Breast epithelium (tissue), 4 donors: ENCODE measurements at regions not wholly inside any gene's neighbourhood (a gene's known extent, or its start where the extent isn't known, plus 50 kb on each side); places are given as distances from the start of the nearest gene placed in this dataset.
A peak's percentile ranks its signal among the peaks of the same experiment; 100 is the strongest.

ENCODE experiments used
- DNase-seq, 2 donors: peaks; one replicate each; pipeline ENCODE4 v3.0.0-alpha.2; 2019; ENCODE audit warnings: low spot score in 2 of 2
- H3K27ac ChIP-seq, 2 donors: fragments of 200-600 bp; sonication (generic) in 1 of 2; one replicate each; pipeline ENCODE4 v1.5.1; 2016 to 2019; ENCODE audit warnings: mild to moderate bottlenecking in 1 of 2
- H3K27me3 ChIP-seq, 2 donors: fragments of 200-600 bp; sonication (generic) in 1 of 2; one replicate each; pipeline versions ENCODE4 v1.5.1 to v1.6.0; 2017 to 2019; ENCODE audit warnings: control low read depth in 1 of 2, mild to moderate bottlenecking in 1 of 2
- H3K36me3 ChIP-seq: fragments of 200-600 bp; one replicate; pipeline ENCODE4 v1.5.1; 2019
- H3K4me1 ChIP-seq, 2 donors: fragments of 200-600 bp; sonication (generic); one replicate each; pipeline ENCODE4 v1.5.1; 2016 to 2019; ENCODE audit warnings: control low read depth in 1 of 2
- H3K4me3 ChIP-seq, 3 donors: fragments of 200-600 bp; sonication (generic); 1 replicate in 2 of 3; 2 replicates in 1 of 3; pipeline ENCODE4 v1.5.1; 2016 to 2019; ENCODE audit warnings: mild to moderate bottlenecking in 3 of 3, moderate library complexity in 2 of 3
- H3K9me3 ChIP-seq, 2 donors: fragments of 200-600 bp; sonication (generic) in 1 of 2; one replicate each; pipeline ENCODE4 v1.5.1; 2016 to 2019; ENCODE audit warnings: control low read depth in 1 of 2
- CTCF ChIP-seq, 3 donors: fragments of 450-650 bp; IDR thresholded peaks; one replicate each; pipeline ENCODE4 v1.5.1; 2016 to 2017; ENCODE audit warnings: antibody characterized with exemption in 3 of 3, mild to moderate bottlenecking in 3 of 3, moderate library complexity in 3 of 3
- POLR2A ChIP-seq: fragments of 450-650 bp; IDR thresholded peaks from one replicate; pipeline ENCODE4 v1.6.1; 2016; ENCODE audit warnings: antibody characterized with exemption, mild to moderate bottlenecking, moderate library complexity
- POLR2AphosphoS5 ChIP-seq, 3 donors: sonication (generic); formaldehyde crosslinking; IDR thresholded peaks; one replicate each; pipeline ENCODE4 v1.6.1; 2017; ENCODE audit warnings: antibody characterized with exemption in 3 of 3
- intact Hi-C: fragments of 100-400 bp; cut with DNase I; formaldehyde crosslinking; loops from one replicate; pipeline ENCODE4 v1.15.1; 2023; ENCODE audit warnings: low total_unique reads

- Histone ChIP-seq H3K9me3 (no peaks in the 10 kb centered on the region), H3K27ac (peak overlapping the region in 1 of 2 donors; percentile 38), H3K36me3 (no peaks in the 10 kb centered on the region), H3K27me3 (no peaks in the 10 kb centered on the region), H3K4me3 (no peak overlapping the region), H3K4me1 (no peaks in the 10 kb centered on the region)
- no peak for DNase-seq
- TF ChIP-seq POLR2AphosphoS5 (IDR thresholded peaks at IDR 0.05) (no peak), CTCF (IDR thresholded peaks at IDR 0.05) (no peak), POLR2A (no peak)
- intact Hi-C loops: no loop called here
Observed at GRCh38 chr12:127559349-127560040, 707.5 kb upstream of the TMEM132C start.

GRCh38 chr12:127560041-127560478, 706.9 kb upstream of the TMEM132C start:
- H3K4me1 ChIP-seq: no peaks in the 10 kb centered on the region
- no peak overlapping the region for H3K4me3 ChIP-seq
- H3K27ac ChIP-seq: no peak overlapping the region
- intact Hi-C loops: no loop called here
- H3K36me3 ChIP-seq: no peaks in the 10 kb centered on the region
- no peak for DNase-seq
- TF ChIP-seq POLR2A (no peak), CTCF (IDR thresholded peaks at IDR 0.05) (no peak), POLR2AphosphoS5 (IDR thresholded peaks at IDR 0.05) (no peak)
- H3K9me3 ChIP-seq: no peaks in the 10 kb centered on the region
- H3K27me3 ChIP-seq: no peaks in the 10 kb centered on the region

GRCh38 chr12:127562816-127563215, 704.2 kb upstream of the TMEM132C start:
- Histone ChIP-seq H3K4me1 (no peaks in the 10 kb centered on the region), H3K27ac (no peak overlapping the region), H3K4me3 (no peak overlapping the region), H3K36me3 (no peaks in the 10 kb centered on the region), H3K9me3 (no peaks in the 10 kb centered on the region), H3K27me3 (no peaks in the 10 kb centered on the region)
- DNase-seq: no peak
- intact Hi-C loops: no loop called here
- TF ChIP-seq CTCF (IDR thresholded peaks at IDR 0.05) (no peak), POLR2AphosphoS5 (IDR thresholded peaks at IDR 0.05) (no peak), POLR2A (no peak)

GRCh38 chr12:127565241-127565640, 701.7 kb upstream of the TMEM132C start:
- Histone ChIP-seq H3K27ac (no peak overlapping the region), H3K9me3 (no peaks in the 10 kb centered on the region), H3K4me3 (no peak overlapping the region), H3K4me1 (no peaks in the 10 kb centered on the region), H3K36me3 (no peaks in the 10 kb centered on the region), H3K27me3 (no peaks in the 10 kb centered on the region)
- no peak for DNase-seq
- no peak for TF ChIP-seq POLR2A
- intact Hi-C loops: no loop called here

- H3K27ac ChIP-seq: no peak overlapping the region
- H3K9me3 ChIP-seq: no peaks in the 10 kb centered on the region
- no peak for TF ChIP-seq POLR2AphosphoS5 (IDR thresholded peaks at IDR 0.05)
- no peak for TF ChIP-seq POLR2A
- no peak for TF ChIP-seq CTCF (IDR thresholded peaks at IDR 0.05)
- no peaks in the 10 kb centered on the region for H3K4me1 ChIP-seq
- intact Hi-C loops: no loop called here
- H3K36me3 ChIP-seq: no peaks in the 10 kb centered on the region
- H3K27me3 ChIP-seq: no peaks in the 10 kb centered on the region
- no peak overlapping the region for H3K4me3 ChIP-seq
- DNase-seq: no peak
Observed at GRCh38 chr12:127567531-127567930, 699.4 kb upstream of the TMEM132C start.
